GM21528 (cell line): ENCODE measurements at regions not wholly inside any gene's neighbourhood (a gene's known extent, or its start where the extent isn't known, plus 50 kb on each side); places are given as distances from the start of the nearest gene placed in this dataset.
"Not testable (repeated sequence)": the region's sequence is repeated elsewhere in the genome, so short reads cannot be mapped to it uniquely, and the experiment has no call there.

ENCODE experiments used
- ATAC-seq: cut with Tn5 transposase; IDR thresholded peaks from one replicate; pipeline ENCODE4 v1.9.1; 2021; ENCODE audit warnings: mild to moderate bottlenecking, moderate library complexity; ENCODE audit not compliant: unreplicated experiment, low FRiP score

GRCh38 chr2:163983911-163984310, 248.1 kb upstream of the FIGN start:
- ATAC-seq = no peak

DNA sequence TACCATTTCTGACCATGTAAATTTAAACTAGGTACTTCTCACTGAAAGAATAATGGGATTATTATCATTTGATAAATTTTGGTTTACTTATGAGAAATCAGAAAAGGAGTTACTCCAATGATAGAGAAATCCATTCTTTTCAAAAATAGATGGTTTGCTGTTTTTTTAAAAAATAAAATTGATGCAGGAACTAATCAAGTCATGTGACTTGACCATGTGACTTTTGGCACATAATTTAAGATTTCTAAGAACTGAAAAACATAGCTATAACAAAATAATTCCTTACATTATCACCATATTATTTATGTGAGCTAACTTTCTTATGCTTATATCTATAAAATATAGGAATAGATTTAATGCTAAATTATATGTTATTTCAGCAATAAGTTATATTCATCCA, 247.1 kb upstream of the FIGN start:
- ATAC-seq = no peak

DNA sequence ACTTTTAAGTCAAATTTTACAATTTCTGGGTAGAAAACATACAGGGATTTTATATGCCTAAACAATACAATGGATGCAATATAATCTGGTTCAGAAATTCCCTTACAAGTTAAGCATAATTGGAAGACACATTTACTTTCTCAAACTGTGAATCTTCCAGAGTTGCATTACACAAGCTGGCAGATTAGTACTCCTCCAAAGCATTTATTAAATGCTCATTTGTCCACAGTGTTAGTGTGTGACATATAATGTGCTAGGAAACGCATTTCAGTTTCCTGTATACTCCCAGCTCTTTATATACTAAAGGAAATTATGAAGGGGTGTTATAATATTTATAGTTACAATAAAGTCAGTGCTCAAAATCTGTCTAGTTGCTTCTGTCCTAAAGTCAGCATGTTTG, 239.0 kb upstream of the FIGN start:
- ATAC-seq = no peak

DNA sequence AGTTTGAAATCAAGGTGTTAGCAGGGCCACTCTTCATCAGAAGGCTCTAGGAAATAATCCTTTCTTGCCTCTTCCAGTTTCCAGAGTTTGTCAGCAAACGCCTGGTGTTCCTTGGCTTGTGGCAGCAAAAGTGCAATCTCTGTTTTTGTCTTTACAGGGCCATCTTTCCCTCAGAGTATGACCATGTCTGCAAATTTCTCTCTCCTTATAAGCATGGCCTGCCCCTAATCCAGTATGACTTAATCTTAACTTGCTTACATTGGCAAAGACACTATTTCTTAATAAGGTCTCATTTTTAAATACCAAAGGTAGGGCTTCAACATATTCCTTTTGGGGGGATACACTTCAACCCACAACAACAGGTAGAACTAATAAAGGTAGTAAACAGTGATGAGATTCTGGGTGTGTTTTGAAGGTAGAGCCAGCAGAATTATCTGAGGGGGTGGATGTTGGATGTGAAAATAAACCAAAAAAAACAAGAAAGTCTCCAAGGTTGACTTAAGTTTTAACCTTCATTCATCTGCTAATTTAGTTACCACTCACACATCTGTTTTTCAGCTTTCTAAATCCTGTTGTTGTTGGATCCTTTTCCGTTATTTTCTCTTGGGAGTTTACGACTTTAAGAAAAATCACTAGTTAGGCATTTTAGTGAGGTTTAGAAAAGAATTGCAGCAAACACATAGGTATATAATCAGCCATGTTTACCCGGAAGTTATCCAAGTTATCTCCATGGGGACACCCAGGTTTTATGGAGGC, 234.4 kb upstream of the FIGN start:
- no peak for ATAC-seq

DNA sequence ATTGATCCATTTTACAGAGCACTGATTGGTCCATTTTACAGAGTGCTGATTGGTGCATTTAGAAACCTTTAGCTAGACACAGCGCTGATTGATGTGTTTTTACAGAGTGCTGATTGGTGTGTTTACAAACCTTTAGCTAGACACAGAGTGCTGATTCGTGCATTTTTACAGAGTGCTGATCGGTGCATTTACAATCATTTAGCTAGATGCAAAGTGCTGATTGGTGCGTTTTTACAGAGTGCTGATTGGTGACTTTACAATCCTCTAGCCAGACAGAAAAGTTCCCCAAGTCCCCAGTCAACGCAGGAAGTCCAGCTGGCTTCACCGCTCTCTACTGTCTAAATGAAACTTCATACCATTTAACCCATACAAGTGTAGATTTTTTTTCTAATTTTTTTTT, 228.5 kb upstream of the FIGN start:
- not testable (repeated sequence) for ATAC-seq

GRCh38 chr2:163953390-163953907, 217.6 kb upstream of the FIGN start:
- no peak for ATAC-seq

- ATAC-seq = no peak
Measured at GRCh38 chr2:163951312-163951711, 215.5 kb upstream of the FIGN start.

DNA sequence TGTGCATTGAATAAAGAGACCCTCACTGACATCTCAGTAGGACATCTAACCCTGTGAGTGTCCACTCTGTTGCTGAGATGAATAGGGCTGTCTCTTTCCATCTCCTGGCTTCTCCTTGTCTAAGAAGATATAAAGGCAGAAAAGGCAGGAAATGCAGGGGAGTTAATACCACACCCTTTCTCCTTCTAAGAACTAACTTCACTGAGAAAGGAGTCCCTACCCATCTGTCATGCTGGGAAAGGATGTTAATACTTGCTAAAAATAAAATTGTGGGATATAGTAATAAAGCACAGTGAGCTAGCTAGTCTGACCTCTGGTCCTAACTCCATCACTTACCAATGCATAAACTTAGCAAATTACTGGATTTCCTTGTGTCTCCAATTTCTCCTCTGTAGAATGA, 213.9 kb upstream of the FIGN start:
- no peak for ATAC-seq

GRCh38 chr2:163944347-163944737, 208.5 kb upstream of the FIGN start:
- no peak for ATAC-seq

DNA sequence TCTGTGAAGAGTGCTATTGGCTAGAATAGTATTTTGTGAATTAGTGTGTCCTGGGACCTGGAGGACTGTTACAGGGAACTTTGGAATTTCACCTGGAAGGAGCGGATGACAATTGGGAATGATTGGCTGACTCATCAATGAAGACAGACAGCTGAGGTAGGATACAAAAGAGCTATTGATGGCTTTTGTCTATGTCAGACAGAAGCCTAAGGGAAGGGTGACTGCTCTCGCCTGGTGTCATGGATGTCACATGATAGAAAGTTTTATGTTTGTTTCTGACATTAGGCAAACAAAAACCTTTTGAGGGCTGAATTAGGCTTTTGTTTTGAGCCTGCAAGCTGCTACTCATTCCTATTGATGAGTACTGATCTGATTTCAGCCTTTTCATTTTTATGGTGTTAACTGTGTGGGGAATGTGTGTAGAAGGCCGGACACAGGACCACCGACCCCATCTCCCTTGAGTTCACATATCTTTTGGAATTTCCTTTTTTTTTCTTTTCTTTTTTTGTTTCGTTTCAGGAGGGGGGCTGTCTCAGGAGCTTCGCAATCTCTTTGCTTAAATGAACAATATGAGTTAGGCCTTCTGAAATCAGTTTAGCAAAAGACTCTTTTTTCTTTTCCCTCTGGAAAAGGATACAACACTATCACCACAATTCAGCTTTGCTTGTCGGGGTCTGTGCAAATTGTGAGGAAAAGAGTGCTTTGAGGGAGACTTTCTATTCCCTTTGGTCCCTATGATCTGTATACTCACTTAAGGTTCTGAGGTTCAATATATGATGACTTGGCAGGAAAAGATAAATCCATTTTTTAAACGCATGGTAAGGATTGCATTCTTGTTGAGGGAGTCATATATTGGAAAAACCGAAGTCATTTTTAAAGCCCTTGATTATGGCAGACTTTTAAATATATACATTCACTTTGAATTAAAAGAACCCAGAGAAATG, 207.9 kb upstream of the FIGN start:
- ATAC-seq = no peak

- ATAC-seq = no peak
Measured at GRCh38 chr2:163934131-163934530, 198.3 kb upstream of the FIGN start.

- no peak for ATAC-seq
Measured at GRCh38 chr2:163919717-163920116, 183.9 kb upstream of the FIGN start.

DNA sequence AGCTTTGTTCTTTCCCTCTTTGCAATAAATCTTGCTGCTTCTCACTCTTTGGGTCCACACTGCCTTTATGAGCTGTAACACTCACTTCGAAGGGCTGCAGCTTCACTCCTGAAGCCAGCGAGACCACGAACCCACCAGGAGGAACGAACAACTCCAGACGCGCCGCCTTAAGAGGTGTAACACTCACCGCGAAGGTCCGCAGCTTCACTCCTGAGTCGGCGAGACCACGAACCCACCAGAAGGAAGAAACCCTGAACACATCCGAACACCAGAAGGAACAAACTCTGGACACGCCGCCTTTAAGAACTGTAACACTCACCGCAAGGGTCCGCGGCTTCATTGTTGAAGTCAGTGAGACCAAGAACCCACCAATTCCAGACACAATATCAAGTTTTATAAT, 178.7 kb upstream of the FIGN start:
- not testable (repeated sequence) for ATAC-seq

DNA sequence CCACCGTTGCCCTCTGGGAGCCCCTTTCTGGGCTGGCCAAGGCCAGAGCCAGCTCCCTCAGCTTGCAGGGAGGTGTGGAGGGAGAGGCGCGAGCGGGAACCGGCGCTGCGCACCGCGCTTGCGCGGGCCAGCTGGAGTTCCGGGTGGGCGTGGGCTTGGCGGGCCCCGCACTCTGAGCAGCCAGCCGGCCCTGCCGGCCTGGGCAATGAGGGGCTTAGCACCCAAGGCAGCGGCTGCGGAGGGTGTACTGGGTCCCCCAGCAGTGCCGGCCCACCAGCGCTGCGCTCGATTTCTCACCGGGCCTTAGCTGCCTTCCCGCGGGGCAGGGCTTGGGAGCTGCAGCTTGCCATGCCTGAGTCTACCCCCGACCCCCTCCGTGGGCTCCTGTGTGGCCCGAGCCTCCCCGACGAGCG, 177.7 kb upstream of the FIGN start:
- ATAC-seq = not testable (repeated sequence)

- ATAC-seq = no peak
Measured at GRCh38 chr2:163909411-163910080, 173.7 kb upstream of the FIGN start.

GRCh38 chr2:163906410-163906809, 170.6 kb upstream of the FIGN start:
- no peak for ATAC-seq

- no peak for ATAC-seq
Measured at GRCh38 chr2:163897799-163898198, 162.0 kb upstream of the FIGN start.

DNA sequence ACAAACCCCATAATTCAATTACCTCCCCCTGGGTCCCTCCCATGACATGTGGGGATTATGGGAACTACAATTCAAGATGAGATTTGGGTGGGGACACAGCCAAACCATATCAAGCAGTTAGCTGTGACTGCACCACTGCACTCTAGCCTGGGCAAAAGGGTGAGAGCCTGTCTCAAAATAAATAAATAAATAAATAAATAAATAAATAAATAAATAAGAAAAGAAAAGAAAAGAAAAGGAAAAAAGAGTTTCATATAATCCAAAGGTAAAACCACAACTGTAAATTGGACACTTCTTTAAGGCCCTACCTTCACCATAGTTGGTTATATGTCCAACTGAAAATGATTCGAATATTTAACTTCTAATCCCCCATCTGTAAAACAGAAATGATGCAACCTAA, 157.6 kb upstream of the FIGN start:
- ATAC-seq = not testable (repeated sequence)

DNA sequence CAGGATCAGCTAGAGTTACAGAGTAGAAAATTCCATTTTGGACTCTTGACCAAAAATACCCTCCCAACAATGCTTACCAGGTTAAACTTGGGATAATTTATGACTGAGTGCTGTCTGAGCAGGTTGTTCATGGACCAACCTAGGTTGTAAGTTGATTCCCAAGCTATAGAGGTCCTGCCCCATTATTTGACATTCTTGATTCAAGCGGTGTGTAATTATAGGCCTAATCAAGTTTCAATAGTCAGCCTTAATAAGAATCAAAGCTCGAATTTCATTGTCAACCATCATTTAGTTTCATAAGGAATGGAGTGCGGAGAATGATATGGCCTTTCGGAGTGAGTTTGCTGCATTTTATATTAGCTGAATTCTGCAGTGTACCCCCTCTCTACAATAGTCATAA, 152.8 kb upstream of the FIGN start:
- ATAC-seq = no peak

- no peak for ATAC-seq
Measured at GRCh38 chr2:163887182-163887581, 151.4 kb upstream of the FIGN start.

DNA sequence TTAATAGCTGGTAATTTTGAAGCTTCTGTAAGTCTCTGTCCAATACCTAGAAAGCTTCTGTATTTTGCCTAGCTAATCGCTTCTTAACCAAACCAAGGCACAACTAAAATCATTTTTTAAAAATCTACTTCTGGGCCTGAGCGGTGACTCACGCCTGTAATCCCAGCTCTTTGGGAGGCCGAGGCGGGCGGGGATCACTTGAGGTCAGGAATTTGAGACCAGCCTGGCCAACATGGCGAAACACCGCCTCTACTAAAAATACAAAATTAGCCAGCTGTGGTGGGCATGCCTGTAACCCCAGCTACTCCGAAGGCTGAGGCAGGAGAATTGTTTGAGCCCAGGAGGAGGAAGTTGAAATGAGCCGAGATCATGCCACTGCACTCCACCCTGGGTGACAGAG, 148.6 kb upstream of the FIGN start:
- ATAC-seq = no peak
